Mucosa of rectum (tissue), 2 donors: ENCODE measurements at regions not wholly inside any gene's neighbourhood (a gene's known extent, or its start where the extent isn't known, plus 50 kb on each side); places are given as distances from the start of the nearest gene placed in this dataset.

ENCODE experiments used
- H3K27ac ChIP-seq, 2 donors: one replicate each; pipeline ENCODE4 v1.7.0; 2013; ENCODE audit warnings: inconsistent platforms in 2 of 2, low read depth in 2 of 2, low read length in 2 of 2
- H3K27me3 ChIP-seq, 2 donors: one replicate each; pipeline ENCODE4 v1.7.0; 2013; ENCODE audit warnings: low read length in 2 of 2; ENCODE audit not compliant: control insufficient read depth in 2 of 2, insufficient read depth in 2 of 2
- H3K36me3 ChIP-seq, 2 donors: one replicate each; pipeline ENCODE4 v1.7.0; 2013; ENCODE audit warnings: low read length in 2 of 2; ENCODE audit not compliant: control insufficient read depth in 2 of 2, insufficient read depth in 2 of 2
- H3K4me1 ChIP-seq, 2 donors: one replicate each; pipeline ENCODE4 v1.7.0; 2013; ENCODE audit warnings: low read length in 2 of 2, mild to moderate bottlenecking in 1 of 2; ENCODE audit not compliant: control insufficient read depth in 2 of 2, insufficient read depth in 2 of 2
- H3K4me3 ChIP-seq, 2 donors: one replicate each; pipeline ENCODE4 v1.7.0; 2013; ENCODE audit warnings: low read length in 2 of 2
- H3K9ac ChIP-seq, 2 donors: one replicate each; pipeline ENCODE4 v1.7.0; 2013; ENCODE audit warnings: low read length in 2 of 2, low read depth in 1 of 2, mild to moderate bottlenecking in 1 of 2
- H3K9me3 ChIP-seq, 2 donors: one replicate each; pipeline ENCODE4 v1.7.0; 2013; ENCODE audit warnings: low read length in 2 of 2; ENCODE audit not compliant: control insufficient read depth in 2 of 2
- donor health status: healthy.
- donor health status: Normal muscosa, but diverticular disease.

GRCh38 chr10:8533462-8533861 is 479.0 kb downstream of the GATA3 start:
- Histone ChIP-seq H3K27me3 (no peaks in the 10 kb centered on the region), H3K4me1 (no peaks in the 10 kb centered on the region), H3K4me3 (no peak overlapping the region), H3K9ac (no peak overlapping the region), H3K36me3 (no peaks in the 10 kb centered on the region), H3K27ac (no peak overlapping the region), H3K9me3 (no peaks in the 10 kb centered on the region)

GRCh38 chr10:8534096-8534495 is 479.6 kb downstream of the GATA3 start:
- Histone ChIP-seq H3K4me3 (no peak overlapping the region), H3K27me3 (no peaks in the 10 kb centered on the region), H3K9ac (no peak overlapping the region), H3K36me3 (no peaks in the 10 kb centered on the region), H3K4me1 (no peaks in the 10 kb centered on the region), H3K27ac (no peak overlapping the region), H3K9me3 (peaks cover 0 to 2% of the 10 kb centered on the region in 2 donors)

- Histone ChIP-seq H3K27ac (no peak overlapping the region), H3K27me3 (no peaks in the 10 kb centered on the region), H3K9me3 (peaks cover 0 to 3% of the 10 kb centered on the region in 2 donors), H3K4me1 (no peaks in the 10 kb centered on the region), H3K36me3 (no peaks in the 10 kb centered on the region), H3K9ac (no peak overlapping the region), H3K4me3 (no peak overlapping the region)
Measured at GRCh38 chr10:8534891-8535290, 480.4 kb downstream of the GATA3 start.

- H3K4me1 ChIP-seq, result no peaks in the 10 kb centered on the region
- no peaks in the 10 kb centered on the region for H3K36me3 ChIP-seq
- H3K27ac ChIP-seq, result no peak overlapping the region
- H3K9ac ChIP-seq, result no peak overlapping the region
- no peak overlapping the region for H3K4me3 ChIP-seq
- H3K9me3 ChIP-seq, result peaks cover 0 to 3% of the 10 kb centered on the region in 2 donors
- no peaks in the 10 kb centered on the region for H3K27me3 ChIP-seq
Measured at GRCh38 chr10:8539056-8539455, 484.6 kb downstream of the GATA3 start.

- no peak overlapping the region for H3K9ac ChIP-seq
- H3K27me3 ChIP-seq, result no peaks in the 10 kb centered on the region
- H3K9me3 ChIP-seq, result peaks cover 0 to 3% of the 10 kb centered on the region in 2 donors
- H3K4me1 ChIP-seq, result no peaks in the 10 kb centered on the region
- no peak overlapping the region for H3K27ac ChIP-seq
- H3K4me3 ChIP-seq, result no peak overlapping the region
- H3K36me3 ChIP-seq, result no peaks in the 10 kb centered on the region
Measured at GRCh38 chr10:8543361-8544056, 489.0 kb downstream of the GATA3 start.

- H3K27me3 ChIP-seq, result no peaks in the 10 kb centered on the region
- no peak overlapping the region for H3K9ac ChIP-seq
- peaks cover 0 to 2% of the 10 kb centered on the region in 2 donors for H3K9me3 ChIP-seq
- no peaks in the 10 kb centered on the region for H3K4me1 ChIP-seq
- no peak overlapping the region for H3K27ac ChIP-seq
- H3K36me3 ChIP-seq, result no peaks in the 10 kb centered on the region
- H3K4me3 ChIP-seq, result no peak overlapping the region
Measured at GRCh38 chr10:8544057-8544380, 489.5 kb downstream of the GATA3 start.

GRCh38 chr10:8544500-8544899 is 490.0 kb downstream of the GATA3 start:
- Histone ChIP-seq H3K9ac (no peak overlapping the region), H3K27me3 (no peaks in the 10 kb centered on the region), H3K36me3 (no peaks in the 10 kb centered on the region), H3K9me3 (no peaks in the 10 kb centered on the region), H3K4me1 (no peaks in the 10 kb centered on the region), H3K27ac (no peak overlapping the region), H3K4me3 (no peak overlapping the region)

- Histone ChIP-seq H3K4me1 (no peaks in the 10 kb centered on the region), H3K9me3 (no peaks in the 10 kb centered on the region), H3K27ac (no peak overlapping the region), H3K9ac (no peak overlapping the region), H3K4me3 (no peak overlapping the region), H3K27me3 (no peaks in the 10 kb centered on the region), H3K36me3 (no peaks in the 10 kb centered on the region)
Measured at GRCh38 chr10:8554574-8554973, 500.1 kb downstream of the GATA3 start.

GRCh38 chr10:8556321-8556720 is 501.8 kb downstream of the GATA3 start:
- H3K4me3 ChIP-seq, result no peak overlapping the region
- H3K9me3 ChIP-seq, result no peaks in the 10 kb centered on the region
- no peak overlapping the region for H3K27ac ChIP-seq
- no peaks in the 10 kb centered on the region for H3K36me3 ChIP-seq
- H3K27me3 ChIP-seq, result no peaks in the 10 kb centered on the region
- no peak overlapping the region for H3K9ac ChIP-seq
- no peaks in the 10 kb centered on the region for H3K4me1 ChIP-seq

- H3K9ac ChIP-seq, result no peak overlapping the region
- no peak overlapping the region for H3K4me3 ChIP-seq
- H3K4me1 ChIP-seq, result no peaks in the 10 kb centered on the region
- no peaks in the 10 kb centered on the region for H3K27me3 ChIP-seq
- H3K27ac ChIP-seq, result no peak overlapping the region
- no peaks in the 10 kb centered on the region for H3K36me3 ChIP-seq
- H3K9me3 ChIP-seq, result no peaks in the 10 kb centered on the region
Measured at GRCh38 chr10:8563478-8563877, 509.0 kb downstream of the GATA3 start.

- Histone ChIP-seq H3K27ac (no peak overlapping the region), H3K9ac (no peak overlapping the region)
Measured at GRCh38 chr10:8566737-8567136, 512.2 kb downstream of the GATA3 start.

More at GRCh38 chr10:8566737-8567136, 512.2 kb downstream of the GATA3 start:
- Histone ChIP-seq H3K9me3 (no peaks in the 10 kb centered on the region), H3K4me3 (no peak overlapping the region), H3K36me3 (no peaks in the 10 kb centered on the region), H3K4me1 (no peaks in the 10 kb centered on the region), H3K27me3 (no peaks in the 10 kb centered on the region)
